ENCODE measurements at regions not wholly inside any gene's neighbourhood (a gene's known extent, or its start where the extent isn't known, plus 50 kb on each side); places are given as distances from the start of the nearest gene placed in this dataset.

DNA sequence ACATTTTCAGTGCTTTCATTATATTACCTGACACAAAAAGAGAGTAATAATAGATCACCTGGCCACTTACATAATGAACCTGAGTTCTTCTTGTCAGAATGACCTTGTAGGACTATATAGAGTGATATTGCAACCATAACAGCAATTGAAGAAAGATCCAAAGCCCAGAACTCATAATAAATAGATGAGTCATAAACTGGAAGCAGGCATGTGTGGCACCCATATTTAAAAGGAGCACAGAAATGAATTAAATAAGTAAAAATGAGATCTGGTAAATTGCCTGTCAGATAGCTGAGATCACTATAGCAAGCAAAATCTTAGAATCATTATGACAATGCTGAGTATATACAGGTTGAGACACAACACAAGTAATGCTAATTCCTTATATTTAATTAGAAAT is 331.8 kb downstream of the AASDHPPT start:
- TF ChIP-seq, protein P1, sequence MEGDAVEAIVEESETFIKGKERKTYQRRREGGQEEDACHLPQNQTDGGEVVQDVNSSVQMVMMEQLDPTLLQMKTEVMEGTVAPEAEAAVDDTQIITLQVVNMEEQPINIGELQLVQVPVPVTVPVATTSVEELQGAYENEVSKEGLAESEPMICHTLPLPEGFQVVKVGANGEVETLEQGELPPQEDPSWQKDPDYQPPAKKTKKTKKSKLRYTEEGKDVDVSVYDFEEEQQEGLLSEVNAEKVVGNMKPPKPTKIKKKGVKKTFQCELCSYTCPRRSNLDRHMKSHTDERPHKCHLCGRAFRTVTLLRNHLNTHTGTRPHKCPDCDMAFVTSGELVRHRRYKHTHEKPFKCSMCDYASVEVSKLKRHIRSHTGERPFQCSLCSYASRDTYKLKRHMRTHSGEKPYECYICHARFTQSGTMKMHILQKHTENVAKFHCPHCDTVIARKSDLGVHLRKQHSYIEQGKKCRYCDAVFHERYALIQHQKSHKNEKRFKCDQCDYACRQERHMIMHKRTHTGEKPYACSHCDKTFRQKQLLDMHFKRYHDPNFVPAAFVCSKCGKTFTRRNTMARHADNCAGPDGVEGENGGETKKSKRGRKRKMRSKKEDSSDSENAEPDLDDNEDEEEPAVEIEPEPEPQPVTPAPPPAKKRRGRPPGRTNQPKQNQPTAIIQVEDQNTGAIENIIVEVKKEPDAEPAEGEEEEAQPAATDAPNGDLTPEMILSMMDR (conservative IDR thresholded peaks at IDR 0.05; ENCODE audit: low read depth, low read length): no peak
- no peak for TF ChIP-seq EZH2 (IDR thresholded peaks at IDR 0.05; ENCODE audit: borderline replicate concordance, low read depth, low read length, poor library complexity, severe bottlenecking)

Data from A673 (cell line).